Prostate gland (tissue), 2 donors: ENCODE measurements at regions not wholly inside any gene's neighbourhood (a gene's known extent, or its start where the extent isn't known, plus 50 kb on each side); places are given as distances from the start of the nearest gene placed in this dataset.

ENCODE experiments used
- CTCF ChIP-seq, 4 experiments: fragments of 200-600 bp in 2 of 4; fragments of 450-650 bp in 2 of 4; sonication (generic) in 2 of 4; IDR thresholded peaks; 1 replicate in 3 of 4; 2 replicates in 1 of 4; pipeline ENCODE4 v1.5.1; 2016 to 2019; ENCODE audit warnings: antibody characterized with exemption in 4 of 4, mild to moderate bottlenecking in 2 of 4, moderate library complexity in 2 of 4
- POLR2AphosphoS5 ChIP-seq: sonication (generic); formaldehyde crosslinking; IDR thresholded peaks from one replicate; pipeline ENCODE4 v1.6.1; 2017; ENCODE audit warnings: antibody characterized with exemption

GRCh38 chr17:77649717-77650211 is 308.7 kb upstream of the TNRC6C start:
- TF ChIP-seq POLR2AphosphoS5 (no peak), CTCF (IDR thresholded peaks at IDR 0.05) (no peak)
